GM12878 (cell line): ENCODE measurements at regions not wholly inside any gene's neighbourhood (a gene's known extent, or its start where the extent isn't known, plus 50 kb on each side); places are given as distances from the start of the nearest gene placed in this dataset.

ENCODE experiments used
- ATAC-seq: fragments of 200-7000 bp; cut with Tn5 transposase; 3 replicates; pipeline ENCODE4 v1.9.1; 2020; ENCODE audit warnings: mild to moderate bottlenecking, moderate library complexity
- BruUV-seq: library from RNA; stranded (reverse); fragments of 400-500 nt; replicated peaks from 2 replicates; lab custom pipeline; 2021; lab: Mats Ljungman, UMichigan
- CTCF ChIA-PET: fragments of 300-600 bp; sonication (Branson Sonifier 250); formaldehyde crosslinking; extraction: SDS; loops from one replicate; lab custom pipeline; 2021; ENCODE audit warnings: inconsistent platforms; lab: Yijun Ruan, JAX
- POLR2A ChIA-PET: fragments of 350-600 bp; formaldehyde crosslinking; extraction: SDS; loops from one replicate; lab custom pipeline; 2021; ENCODE audit warnings: inconsistent platforms; lab: Charles Lee
- RAD21 ChIA-PET: fragments of 300-600 bp; sonication (Branson Sonifier 250); formaldehyde crosslinking; loops from one replicate; lab custom pipeline; 2023; ENCODE audit warnings: antibody characterized with exemption; ENCODE audit not compliant: unreplicated experiment; lab: Charles Lee
- SMC1A ChIA-PET: fragments of 300-600 bp; sonication (Branson Sonifier 250); formaldehyde crosslinking; loops from one replicate; lab custom pipeline; 2023; ENCODE audit not compliant: unreplicated experiment, uncharacterized antibody; lab: Charles Lee
- DNase-seq: peaks from one replicate; pipeline ENCODE4 v3.0.0-alpha.2; 2011; ENCODE audit warnings: low read depth, low spot score
- FAIRE-seq: peaks from 3 replicates; lab custom pipeline; 2011; peaks lifted over from hg19 to GRCh38; lab: Jason Lieb, UNC
- H2AFZ ChIP-seq: 2 replicates; pipeline ENCODE4 v1.6.0; 2011; ENCODE audit warnings: low read depth, low read length, control low read depth; ENCODE audit not compliant: control insufficient read depth
- H3K27ac ChIP-seq: 2 replicates; pipeline ENCODE4 v1.5.1; 2011; ENCODE audit warnings: control low read depth; ENCODE audit not compliant: control insufficient read depth, insufficient read depth
- H3K27me3 ChIP-seq, 2 experiments: replicated peaks in 1 of 2; 2 replicates each; pipeline versions ENCODE4 v1.6.0 to v1.6.1; 2011; ENCODE audit warnings: low read length in 1 of 2; ENCODE audit not compliant: control insufficient read depth in 2 of 2, insufficient read depth in 2 of 2
- H3K36me3 ChIP-seq, 2 experiments: 2 replicates each; pipeline ENCODE4 v1.5.1; 2011; ENCODE audit warnings: low read length in 1 of 2; ENCODE audit not compliant: control insufficient read depth in 2 of 2, insufficient read depth in 2 of 2
- H3K4me1 ChIP-seq: 2 replicates; pipeline ENCODE4 v1.6.1; 2011; ENCODE audit warnings: mild to moderate bottlenecking, low read length, moderate library complexity, mixed read lengths; ENCODE audit not compliant: control insufficient read depth, insufficient read depth
- H3K4me2 ChIP-seq: 2 replicates; pipeline ENCODE4 v1.6.0; 2011; ENCODE audit warnings: control low read depth; ENCODE audit not compliant: control insufficient read depth, insufficient read depth
- H3K4me3 ChIP-seq: fragments of 200-600 bp; sonication (generic); 2 replicates; pipeline ENCODE4 v1.5.1; 2016
- H3K79me2 ChIP-seq: 2 replicates; pipeline ENCODE4 v1.6.0; 2011; ENCODE audit warnings: low read length; ENCODE audit not compliant: control insufficient read depth, insufficient read depth
- H3K9ac ChIP-seq: 2 replicates; pipeline ENCODE4 v1.8.0; 2011; ENCODE audit warnings: low read length, control low read depth, mixed read lengths; ENCODE audit not compliant: control insufficient read depth, insufficient read depth
- H3K9me3 ChIP-seq: replicated peaks from 3 replicates; pipeline ENCODE4 v1.5.1; 2011; ENCODE audit warnings: mild to moderate bottlenecking, low read length; ENCODE audit not compliant: control insufficient read depth, insufficient read depth
- H4K20me1 ChIP-seq: 2 replicates; pipeline ENCODE4 v1.6.0; 2011; ENCODE audit not compliant: control insufficient read depth, insufficient read depth
- ASH2L ChIP-seq: fragments of 300-600, 200-600 bp; sonication (generic); IDR thresholded peaks from 2 replicates; pipeline ENCODE4 v1.6.1; 2017; ENCODE audit warnings: low read depth, mild to moderate bottlenecking, borderline replicate concordance
- BHLHE40 ChIP-seq, 2 experiments: fragments of 450-650 bp in 1 of 2; IDR thresholded peaks; 2 replicates each; pipeline ENCODE4 v1.6.1; 2011 to 2017; ENCODE audit warnings: low read depth in 2 of 2, borderline replicate concordance in 1 of 2, improper control_type of control experiment in 1 of 2, low read length in 1 of 2, mild to moderate bottlenecking in 1 of 2
- CBFB ChIP-seq: IDR thresholded peaks from 2 replicates; pipeline ENCODE4 v1.6.1; 2016; ENCODE audit warnings: antibody characterized with exemption, low read depth
- CREB1 ChIP-seq: IDR thresholded peaks from 2 replicates; pipeline ENCODE4 v1.6.1; 2012; ENCODE audit warnings: low read depth, mild to moderate bottlenecking, inconsistent platforms
- EED ChIP-seq: sonication (generic); IDR thresholded peaks from 2 replicates; pipeline ENCODE4 v1.6.1; 2016; ENCODE audit warnings: antibody characterized with exemption, low read depth
- EP300 ChIP-seq, 2 experiments: fragments of 150-350 bp in 1 of 2; IDR thresholded peaks; 2 replicates each; pipeline ENCODE4 v1.6.1; 2011 to 2012; ENCODE audit warnings: low read depth in 2 of 2, low read length in 2 of 2, borderline replicate concordance in 1 of 2, improper control_type of control experiment in 1 of 2, inconsistent platforms in 1 of 2; ENCODE audit not compliant: control insufficient read depth in 1 of 2
- ESRRA ChIP-seq: IDR thresholded peaks from 2 replicates; pipeline ENCODE4 v1.6.1; 2012; ENCODE audit warnings: mild to moderate bottlenecking, low read length, improper control_type of control experiment
- FOXM1 ChIP-seq: IDR thresholded peaks from 2 replicates; pipeline ENCODE4 v1.6.1; 2012; ENCODE audit warnings: low read depth, mild to moderate bottlenecking, inconsistent platforms, low read length, moderate library complexity
- IRF4 ChIP-seq: IDR thresholded peaks from 2 replicates; pipeline ENCODE4 v1.6.1; 2011; ENCODE audit warnings: low read depth, low read length
- MEF2A ChIP-seq: IDR thresholded peaks from 2 replicates; pipeline ENCODE4 v1.6.1; 2011; ENCODE audit warnings: low read depth, mild to moderate bottlenecking, low read length, moderate library complexity; ENCODE audit not compliant: insufficient read depth
- NBN ChIP-seq: fragments of 450-650 bp; IDR thresholded peaks from 2 replicates; pipeline ENCODE4 v1.6.1; 2016
- POLR2AphosphoS5 ChIP-seq: IDR thresholded peaks from 2 replicates; pipeline ENCODE4 v1.6.1; 2011; ENCODE audit warnings: mild to moderate bottlenecking, low read length, inconsistent platforms
- RELB ChIP-seq: fragments of 450-650 bp; IDR thresholded peaks from 2 replicates; pipeline ENCODE4 v1.6.1; 2017; ENCODE audit warnings: low read depth, mild to moderate bottlenecking, moderate library complexity
- SMARCA5 ChIP-seq: fragments of 450-650 bp; IDR thresholded peaks from 2 replicates; pipeline ENCODE4 v1.6.1; 2017; ENCODE audit warnings: mild to moderate bottlenecking
- SMC3 ChIP-seq: IDR thresholded peaks from 2 replicates; pipeline ENCODE4 v1.6.1; 2011; ENCODE audit warnings: low read length, improper control_type of control experiment, borderline replicate concordance
- SRF ChIP-seq, 2 experiments: IDR thresholded peaks; 2 replicates each; pipeline ENCODE4 v1.6.1; 2011; ENCODE audit warnings: low read depth in 2 of 2, low read length in 2 of 2, mild to moderate bottlenecking in 1 of 2, moderate library complexity in 1 of 2
- TAF1 ChIP-seq: IDR thresholded peaks from 2 replicates; pipeline ENCODE4 v1.6.1; 2011; ENCODE audit warnings: mild to moderate bottlenecking, low read depth, low read length, borderline replicate concordance
- TCF7 ChIP-seq: IDR thresholded peaks from 2 replicates; pipeline ENCODE4 v1.6.1; 2014; ENCODE audit warnings: antibody characterized with exemption, borderline replicate concordance
- ZNF622 ChIP-seq: fragments of 450-650 bp; IDR thresholded peaks from 2 replicates; pipeline ENCODE4 v1.6.1; 2017; ENCODE audit warnings: mild to moderate bottlenecking, inconsistent platforms
- WGBS: methylation state at CpG from one replicate; pipeline ENCODE4 v1.1.6; 2016; ENCODE audit warnings: low lambda C conversion rate; ENCODE audit not compliant: insufficient replicate concordance, insufficient coverage; ENCODE audit errors: missing lambda C conversion rate; 5-methylcytosine and 5-hydroxymethylcytosine counted together
- in situ Hi-C: fragments of 300-500 bp; cut with MboI; formaldehyde crosslinking; loops from 9 replicates; pipeline ENCODE4 v1.14.3; 2018; ENCODE audit warnings: mixed read lengths
- intact Hi-C: fragments of 100-400 bp; cut with micrococcal nuclease; formaldehyde crosslinking; loops from one replicate; pipeline ENCODE4 v1.14.2; 2022; ENCODE audit not compliant: unreplicated experiment
- TF ChIP-seq, protein P1 (sequence below): IDR thresholded peaks from 2 replicates; pipeline ENCODE4 v1.6.1; 2012; ENCODE audit warnings: low read depth, low read length, improper control_type of control experiment
- TF ChIP-seq, protein P2 (sequence below): fragments of 450-650 bp; IDR thresholded peaks from 2 replicates; pipeline ENCODE4 v1.6.1; 2014; ENCODE audit warnings: mild to moderate bottlenecking

- FAIRE-seq: no peak
- ATAC-seq: peak; percentile 49
- Histone ChIP-seq H3K36me3 (no peaks in the 10 kb centered on the region), H3K4me3 (peak overlapping the region; percentile 48), H3K4me2 (peak overlapping the region; percentile 93), H3K9me3 (peaks cover 2% of the 10 kb centered on the region; the same call in 2 of the 3 replicates), H3K4me1 (peaks cover 73% of the 10 kb centered on the region), H3K79me2 (no peaks in the 10 kb centered on the region), H3K9ac (peak overlapping the region; percentile 36), H2AFZ (peak overlapping the region; percentile 67), H4K20me1 (no peaks in the 10 kb centered on the region), H3K27ac (peak overlapping the region; percentile 85), H3K27me3 (no peaks in the 10 kb centered on the region)
- in situ Hi-C loops: loop anchor here (25.0 kb wide), 1 partner anchor 1052 kb away; no protein-coding TSS in a partner anchor
- intact Hi-C loops: no loop called here
- ChIA-PET SMC1A (interaction anchor here (0.9 to 3.2 kb wide), 7 partner anchors 9 to 330 kb away, joined by 3 to 37 read pairs (median 5); no protein-coding TSS in a partner anchor), RAD21 (interaction anchor here (1.5 to 1.6 kb wide), 2 partner anchors 68 to 70 kb away, joined by 5 to 16 read pairs; no protein-coding TSS in a partner anchor), POLR2A (interaction anchor here (0.7 to 1.4 kb wide), 4 partner anchors 12 to 202 kb away, joined by 3 to 6 read pairs (median 4); no protein-coding TSS in a partner anchor), CTCF (interaction anchor here (0.9 to 3.2 kb wide), 5 partner anchors 69 to 328 kb away, joined by 3 to 19 read pairs (median 5); no protein-coding TSS in a partner anchor)
- 2% methylated on average over 6 of the region's 6 CpGs for WGBS
- DNase-seq: peak; percentile 75
- BruUV-seq: no TSS peak
- 0 out of 2 replicates have a peak, but pooled peaks have one; percentile 29 for TF ChIP-seq TAF1
- peak; percentile 12; the same call in 1 of the 2 replicates for TF ChIP-seq EED
- TF ChIP-seq MEF2A: peak; percentile 93
- TF ChIP-seq CBFB: no peak
- TF ChIP-seq SMC3: peak; percentile 7; the same call in 1 of the 2 replicates
- no peak for TF ChIP-seq SRF (IDR thresholded peaks at IDR 0.05; ENCODE audit: low read depth in 2 of 2, low read length in 2 of 2)
- no peak for TF ChIP-seq SMARCA5
- TF ChIP-seq NBN: peak; percentile 79; the same call in 1 of the 2 replicates
- TF ChIP-seq RELB: peak; percentile 93
- TF ChIP-seq, protein P1, sequence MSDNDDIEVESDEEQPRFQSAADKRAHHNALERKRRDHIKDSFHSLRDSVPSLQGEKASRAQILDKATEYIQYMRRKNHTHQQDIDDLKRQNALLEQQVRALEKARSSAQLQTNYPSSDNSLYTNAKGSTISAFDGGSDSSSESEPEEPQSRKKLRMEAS: no peak
- no peak for TF ChIP-seq IRF4
- 0 out of 2 replicates have a peak, but pooled peaks have one; percentile 74 for TF ChIP-seq ASH2L
- TF ChIP-seq ESRRA: no peak
- TF ChIP-seq FOXM1: 0 out of 2 replicates have a peak, but pooled peaks have one; percentile 48
- TF ChIP-seq BHLHE40 (IDR thresholded peaks at IDR 0.05; ENCODE audit: borderline replicate concordance in 1 of 2, low read depth in 2 of 2, low read length in 1 of 2): peak; percentile 13 to 66; a peak in 3 of 4 replicates
- TF ChIP-seq TCF7: peak; percentile 49; the same call in 1 of the 2 replicates
- TF ChIP-seq POLR2AphosphoS5: peak; percentile 86
- no peak for TF ChIP-seq ZNF622
- TF ChIP-seq EP300 (IDR thresholded peaks at IDR 0.05; ENCODE audit: borderline replicate concordance in 1 of 2, control insufficient read depth in 1 of 2, low read depth in 2 of 2, low read length in 2 of 2): peak; percentile 40 to 73; a peak in 2 of 4 replicates
- TF ChIP-seq, protein P2, sequence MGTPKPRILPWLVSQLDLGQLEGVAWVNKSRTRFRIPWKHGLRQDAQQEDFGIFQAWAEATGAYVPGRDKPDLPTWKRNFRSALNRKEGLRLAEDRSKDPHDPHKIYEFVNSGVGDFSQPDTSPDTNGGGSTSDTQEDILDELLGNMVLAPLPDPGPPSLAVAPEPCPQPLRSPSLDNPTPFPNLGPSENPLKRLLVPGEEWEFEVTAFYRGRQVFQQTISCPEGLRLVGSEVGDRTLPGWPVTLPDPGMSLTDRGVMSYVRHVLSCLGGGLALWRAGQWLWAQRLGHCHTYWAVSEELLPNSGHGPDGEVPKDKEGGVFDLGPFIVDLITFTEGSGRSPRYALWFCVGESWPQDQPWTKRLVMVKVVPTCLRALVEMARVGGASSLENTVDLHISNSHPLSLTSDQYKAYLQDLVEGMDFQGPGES: no peak
- 0 out of 2 replicates have a peak, but pooled peaks have one; percentile 29 for TF ChIP-seq CREB1
These were observed 187.5 kb upstream of the NFE2L3 start for GRCh38 chr7:25964483-25964991.
